ENCODE measurements at regions not wholly inside any gene's neighbourhood (a gene's known extent, or its start where the extent isn't known, plus 50 kb on each side); places are given as distances from the start of the nearest gene placed in this dataset.

DNA sequence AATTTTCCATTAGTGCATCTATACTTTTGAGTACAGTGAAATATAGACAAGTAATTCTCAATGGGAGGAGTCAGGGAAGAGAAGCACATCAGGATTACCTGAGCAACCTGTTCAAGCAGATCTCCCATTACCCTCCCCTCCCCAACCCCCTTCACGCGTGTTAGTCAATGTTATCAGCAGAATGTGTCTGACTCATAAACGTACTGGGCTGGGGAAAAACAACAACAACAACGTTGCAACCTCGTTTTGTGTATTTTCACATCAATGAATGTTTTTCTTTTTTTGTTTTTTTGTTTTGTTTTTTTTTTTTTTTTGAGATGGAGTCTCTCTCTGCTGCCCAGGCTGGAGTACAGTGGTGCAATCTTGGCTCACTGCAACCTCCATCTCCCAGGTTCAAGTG, 287.0 kb upstream of the STXBP5 start:
- TF ChIP-seq POLR2A (IDR thresholded peaks at IDR 0.05): no peak
- TF ChIP-seq, protein P1, sequence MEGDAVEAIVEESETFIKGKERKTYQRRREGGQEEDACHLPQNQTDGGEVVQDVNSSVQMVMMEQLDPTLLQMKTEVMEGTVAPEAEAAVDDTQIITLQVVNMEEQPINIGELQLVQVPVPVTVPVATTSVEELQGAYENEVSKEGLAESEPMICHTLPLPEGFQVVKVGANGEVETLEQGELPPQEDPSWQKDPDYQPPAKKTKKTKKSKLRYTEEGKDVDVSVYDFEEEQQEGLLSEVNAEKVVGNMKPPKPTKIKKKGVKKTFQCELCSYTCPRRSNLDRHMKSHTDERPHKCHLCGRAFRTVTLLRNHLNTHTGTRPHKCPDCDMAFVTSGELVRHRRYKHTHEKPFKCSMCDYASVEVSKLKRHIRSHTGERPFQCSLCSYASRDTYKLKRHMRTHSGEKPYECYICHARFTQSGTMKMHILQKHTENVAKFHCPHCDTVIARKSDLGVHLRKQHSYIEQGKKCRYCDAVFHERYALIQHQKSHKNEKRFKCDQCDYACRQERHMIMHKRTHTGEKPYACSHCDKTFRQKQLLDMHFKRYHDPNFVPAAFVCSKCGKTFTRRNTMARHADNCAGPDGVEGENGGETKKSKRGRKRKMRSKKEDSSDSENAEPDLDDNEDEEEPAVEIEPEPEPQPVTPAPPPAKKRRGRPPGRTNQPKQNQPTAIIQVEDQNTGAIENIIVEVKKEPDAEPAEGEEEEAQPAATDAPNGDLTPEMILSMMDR (IDR thresholded peaks at IDR 0.05): no peak
